HG03103 (cell line): ENCODE measurements at regions not wholly inside any gene's neighbourhood (a gene's known extent, or its start where the extent isn't known, plus 50 kb on each side); places are given as distances from the start of the nearest gene placed in this dataset.
"Not testable (repeated sequence)": the region's sequence is repeated elsewhere in the genome, so short reads cannot be mapped to it uniquely, and the experiment has no call there.

ENCODE experiments used
- ATAC-seq: cut with Tn5 transposase; IDR thresholded peaks from one replicate; pipeline ENCODE4 v1.9.1; 2021; ENCODE audit warnings: low read depth; ENCODE audit not compliant: unreplicated experiment

- no peak for ATAC-seq
These were observed 56.6 kb downstream of the SLITRK1 start for GRCh38 chr13:83825676-83826075.

DNA sequence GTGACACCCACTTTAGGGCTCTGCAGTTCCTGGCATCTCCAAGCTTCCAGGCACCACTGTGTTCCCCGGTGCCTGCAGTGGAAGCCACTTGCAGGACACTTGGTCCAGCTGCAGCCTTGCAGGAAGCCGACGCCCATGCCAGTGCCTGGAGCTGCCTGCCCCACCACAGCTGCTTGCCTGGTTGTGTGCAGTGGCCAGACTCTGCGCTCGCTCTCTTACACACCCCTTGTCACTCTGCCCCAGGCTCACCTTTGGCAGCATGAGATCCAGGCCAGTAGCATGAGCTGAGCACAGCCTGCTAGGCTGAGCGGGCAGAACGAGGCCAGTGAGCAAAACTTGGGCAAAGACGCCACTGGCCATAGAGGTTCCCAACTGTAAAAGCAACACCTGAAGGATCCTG, 57.7 kb downstream of the SLITRK1 start:
- no peak for ATAC-seq

- no peak for ATAC-seq
These were observed 58.2 kb downstream of the SLITRK1 start for GRCh38 chr13:83824120-83824519.

DNA sequence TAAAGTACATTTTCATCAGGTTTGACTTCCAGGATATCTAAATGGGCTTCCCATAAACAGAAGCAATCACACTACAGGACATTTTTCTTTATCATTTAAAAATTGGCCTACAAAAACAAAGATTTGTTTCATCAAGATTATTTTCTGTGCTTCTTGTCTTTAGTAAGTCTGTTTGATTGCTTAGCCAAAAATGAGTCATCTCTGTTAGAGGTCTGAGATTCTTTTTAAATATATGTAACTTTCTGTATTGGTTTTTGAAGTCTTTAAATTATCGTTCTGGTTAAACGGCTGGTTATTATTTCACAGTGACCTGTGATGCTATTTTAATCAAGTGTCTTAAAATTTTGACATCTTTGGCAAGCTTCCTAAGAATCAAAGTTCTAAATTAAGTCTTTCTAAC, 62.7 kb downstream of the SLITRK1 start:
- ATAC-seq: no peak

- ATAC-seq: no peak
These were observed 63.1 kb downstream of the SLITRK1 start for GRCh38 chr13:83819156-83819555.

- ATAC-seq: no peak
These were observed 66.2 kb downstream of the SLITRK1 start for GRCh38 chr13:83816081-83816480.

GRCh38 chr13:83815598-83815997, 66.7 kb downstream of the SLITRK1 start:
- no peak for ATAC-seq

- no peak for ATAC-seq
These were observed 72.1 kb downstream of the SLITRK1 start for GRCh38 chr13:83810136-83810535.

DNA sequence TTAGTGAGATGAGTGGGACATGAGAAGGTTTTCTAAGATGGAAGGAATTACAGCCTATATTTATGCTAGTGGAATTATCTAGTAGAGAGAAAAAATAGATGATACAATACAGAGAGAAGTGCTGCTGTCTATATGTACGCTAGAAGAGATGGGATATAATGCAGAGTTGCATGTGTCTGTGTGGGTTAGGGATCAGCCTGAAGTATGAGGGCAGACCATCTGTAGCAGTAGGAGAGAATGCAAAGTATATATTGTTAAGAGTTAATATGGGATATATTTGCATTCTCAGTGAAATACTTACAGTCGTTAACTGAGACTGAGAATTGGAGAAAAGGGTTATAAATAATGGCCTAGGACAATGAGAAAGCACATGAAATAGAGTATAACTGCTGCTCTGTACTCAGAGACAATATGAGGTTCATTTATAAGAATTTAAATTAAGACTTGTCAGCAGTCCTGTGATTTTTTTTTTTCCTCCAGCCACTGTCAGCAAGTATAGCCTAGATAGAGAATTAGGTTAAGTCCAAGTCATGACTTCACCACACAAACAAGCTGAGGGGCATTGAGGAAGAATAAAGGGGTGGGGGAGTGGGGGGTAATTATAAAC, 77.8 kb downstream of the SLITRK1 start:
- no peak for ATAC-seq

DNA sequence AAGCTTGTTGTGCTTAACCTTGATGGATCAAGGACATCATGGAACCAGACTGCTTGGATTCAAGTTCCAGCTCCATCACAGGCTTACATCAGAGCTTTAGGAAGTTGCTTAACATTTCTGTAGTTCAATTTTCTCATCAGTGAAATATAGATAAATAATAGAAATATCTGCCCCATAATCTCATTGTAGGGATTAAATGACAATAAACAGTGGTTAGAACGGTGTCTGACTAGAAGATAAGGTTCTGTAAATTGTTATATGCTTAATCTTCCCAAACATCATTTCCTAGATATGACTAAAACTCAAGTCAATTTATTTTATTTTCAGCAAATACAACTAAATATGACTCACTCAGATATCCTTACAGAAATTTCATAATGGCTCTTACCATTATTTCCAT, 83.5 kb downstream of the SLITRK1 start:
- no peak for ATAC-seq

DNA sequence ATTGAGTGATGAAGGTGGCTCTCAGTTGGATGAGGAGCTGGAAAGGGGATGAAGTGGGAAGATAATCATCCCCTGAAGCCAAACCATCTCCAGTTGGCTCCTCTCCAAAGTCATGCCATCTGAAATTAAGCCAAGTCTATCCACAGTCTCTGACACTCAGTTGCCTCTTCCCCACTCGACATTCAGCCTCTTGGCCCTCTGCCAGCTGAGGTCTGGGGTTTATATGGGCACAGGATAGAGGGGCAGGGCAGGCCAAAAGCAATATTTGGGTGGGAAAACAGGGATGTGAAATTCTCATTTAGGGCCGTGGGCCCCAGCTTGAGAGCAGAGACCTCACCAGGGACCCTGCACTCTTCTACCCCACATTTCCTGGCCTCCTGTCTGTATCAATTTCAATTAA, 85.9 kb downstream of the SLITRK1 start:
- no peak for ATAC-seq

GRCh38 chr13:83794583-83794982, 87.7 kb downstream of the SLITRK1 start:
- ATAC-seq: no peak

GRCh38 chr13:83780227-83780626, 102.0 kb downstream of the SLITRK1 start:
- no peak for ATAC-seq

DNA sequence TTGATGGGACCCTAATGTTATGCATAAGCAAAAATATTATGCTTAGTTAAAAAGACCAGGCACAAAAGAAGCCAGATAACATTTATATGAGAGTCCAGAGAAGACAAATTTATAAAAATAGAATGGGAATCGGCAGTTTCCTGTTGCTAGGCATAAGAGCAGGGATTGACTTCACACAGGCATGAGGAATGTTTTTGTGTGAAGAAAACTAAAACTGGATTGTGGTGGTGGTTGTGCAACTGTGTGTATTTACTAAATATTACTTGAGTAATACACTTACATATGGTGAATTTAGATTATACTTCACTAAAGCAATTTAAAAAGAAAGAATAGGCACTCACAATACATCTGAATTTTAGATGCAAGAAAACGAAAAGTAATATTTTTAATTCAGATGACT, 108.3 kb downstream of the SLITRK1 start:
- ATAC-seq: no peak

GRCh38 chr13:83765796-83766195, 116.5 kb downstream of the SLITRK1 start:
- ATAC-seq: no peak

DNA sequence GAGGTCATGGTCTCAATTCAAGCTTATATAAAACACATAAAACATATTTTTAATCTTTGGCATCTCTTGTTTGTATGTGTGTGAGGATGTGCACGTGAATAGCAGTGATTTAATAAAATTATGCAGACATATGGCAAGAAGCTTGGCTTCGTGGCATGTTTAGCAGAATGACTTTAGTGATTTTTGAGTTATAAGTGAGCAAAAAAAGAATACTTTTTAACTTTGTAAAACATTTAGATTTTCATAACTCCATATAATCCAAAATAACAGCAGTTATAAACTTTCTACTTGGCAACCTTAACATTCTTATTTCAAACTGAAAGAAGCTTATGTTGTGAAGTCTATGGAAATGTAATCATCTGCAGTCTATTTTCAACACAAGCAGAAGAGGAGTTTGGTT, 120.6 kb downstream of the SLITRK1 start:
- ATAC-seq: no peak

GRCh38 chr13:83755210-83755609, 127.1 kb downstream of the SLITRK1 start:
- ATAC-seq: not testable (repeated sequence)

- no peak for ATAC-seq
These were observed 128.2 kb downstream of the SLITRK1 start for GRCh38 chr13:83753912-83754624.

GRCh38 chr13:83752141-83752540, 130.1 kb downstream of the SLITRK1 start:
- no peak for ATAC-seq

GRCh38 chr13:83740622-83741021, 141.7 kb downstream of the SLITRK1 start:
- no peak for ATAC-seq

DNA sequence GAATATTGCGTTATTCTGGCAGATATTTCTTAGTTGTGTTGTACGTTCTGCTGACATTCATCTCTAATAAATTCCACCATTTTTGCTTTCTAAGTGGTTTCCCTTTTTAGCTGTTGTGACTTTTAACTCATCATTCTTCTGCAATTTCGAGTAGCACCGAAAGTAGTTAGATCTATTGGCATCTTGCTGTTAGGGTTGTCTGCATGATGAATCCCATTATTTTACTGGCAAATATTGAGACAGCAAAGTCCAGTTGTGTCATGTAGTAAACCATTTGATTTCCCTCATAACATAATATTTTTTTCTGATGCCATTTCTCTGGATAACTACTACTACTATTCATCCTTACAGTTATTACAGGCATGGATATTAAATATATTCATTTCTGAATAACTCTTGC, 143.9 kb downstream of the SLITRK1 start:
- ATAC-seq: no peak

DNA sequence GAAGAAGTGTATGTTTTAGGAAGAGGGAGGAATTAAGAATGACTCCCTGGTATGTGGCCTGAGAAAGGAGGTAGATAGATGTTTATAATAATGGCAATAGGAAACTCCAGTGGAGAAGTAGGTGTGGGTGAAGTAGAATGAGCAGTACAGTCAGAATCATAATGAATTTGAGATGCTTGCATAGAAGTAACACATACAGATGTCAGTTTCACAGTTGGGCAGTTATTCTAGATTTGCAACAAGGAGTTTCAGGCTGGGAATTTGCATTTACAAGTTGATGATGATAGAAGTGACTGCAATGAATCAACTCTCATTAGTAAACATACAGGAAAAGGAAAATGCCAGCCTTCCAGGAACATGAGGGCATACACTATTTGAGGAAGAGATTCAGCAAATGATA, 149.0 kb downstream of the SLITRK1 start:
- ATAC-seq: no peak
